ENCODE measurements at regions not wholly inside any gene's neighbourhood (a gene's known extent, or its start where the extent isn't known, plus 50 kb on each side); places are given as distances from the start of the nearest gene placed in this dataset.

GRCh38 chr5:126234563-126235195, 188.5 kb upstream of the GRAMD2B start:
- peak; percentile 40 to 63 for DNase-seq (ENCODE audit: low spot score in 2 of 2)
- no peak overlapping the region for H3K4me3 ChIP-seq
- no peaks in the 10 kb centered on the region for H3K36me3 ChIP-seq (replicated peaks)
- no peaks in the 10 kb centered on the region for H3K9me3 ChIP-seq
- in situ Hi-C loops (cut with MboI; ENCODE audit: low sequenced_read_pairs), result no loop called here
- H3K27me3 ChIP-seq (ENCODE audit: low read depth), result no peaks in the 10 kb centered on the region
- H3K4me1 ChIP-seq, result peaks cover 7% of the 10 kb centered on the region; the same call in 1 of the 2 replicates

- DNase-seq (ENCODE audit: low spot score in 2 of 2), result no peak
- Histone ChIP-seq H3K4me1 (peaks cover 7% of the 10 kb centered on the region; the same call in 1 of the 2 replicates), H3K36me3 (replicated peaks) (no peaks in the 10 kb centered on the region), H3K9me3 (no peaks in the 10 kb centered on the region), H3K27me3 (ENCODE audit: low read depth) (no peaks in the 10 kb centered on the region), H3K4me3 (no peak overlapping the region)
- in situ Hi-C loops (cut with MboI; ENCODE audit: low sequenced_read_pairs), result no loop called here
Observed at GRCh38 chr5:126235628-126236027, 187.6 kb upstream of the GRAMD2B start.

- DNase-seq (ENCODE audit: low spot score in 2 of 2), result no peak
- in situ Hi-C loops (cut with MboI; ENCODE audit: low sequenced_read_pairs), result no loop called here
Observed at GRCh38 chr5:126236994-126237393, 186.2 kb upstream of the GRAMD2B start.

GRCh38 chr5:126248611-126249010, 174.6 kb upstream of the GRAMD2B start:
- Histone ChIP-seq H3K4me3 (no peak overlapping the region), H3K4me1 (peaks cover 4% of the 10 kb centered on the region; the same call in 1 of the 2 replicates), H3K9me3 (no peaks in the 10 kb centered on the region), H3K27me3 (ENCODE audit: low read depth) (no peaks in the 10 kb centered on the region), H3K36me3 (replicated peaks) (no peaks in the 10 kb centered on the region)
- in situ Hi-C loops (cut with MboI; ENCODE audit: low sequenced_read_pairs), result no loop called here
- DNase-seq (ENCODE audit: low spot score in 2 of 2), result no peak

More at GRCh38 chr5:126236994-126237393, 186.2 kb upstream of the GRAMD2B start:
- Histone ChIP-seq H3K9me3 (no peaks in the 10 kb centered on the region), H3K36me3 (replicated peaks) (no peaks in the 10 kb centered on the region), H3K4me3 (no peak overlapping the region), H3K4me1 (peaks cover 7% of the 10 kb centered on the region; the same call in 1 of the 2 replicates), H3K27me3 (ENCODE audit: low read depth) (no peaks in the 10 kb centered on the region)

- H3K4me3 ChIP-seq, result no peak overlapping the region
- H3K36me3 ChIP-seq (replicated peaks), result no peaks in the 10 kb centered on the region
- in situ Hi-C loops (cut with MboI; ENCODE audit: low sequenced_read_pairs), result no loop called here
- H3K4me1 ChIP-seq, result no peaks in the 10 kb centered on the region
- H3K9me3 ChIP-seq, result no peaks in the 10 kb centered on the region
- DNase-seq (ENCODE audit: low spot score in 2 of 2), result no peak
- H3K27me3 ChIP-seq (ENCODE audit: low read depth), result no peaks in the 10 kb centered on the region
Observed at GRCh38 chr5:126251024-126251423, 172.2 kb upstream of the GRAMD2B start.

GRCh38 chr5:126253406-126253805, 169.8 kb upstream of the GRAMD2B start:
- in situ Hi-C loops (cut with MboI; ENCODE audit: low sequenced_read_pairs), result no loop called here
- Histone ChIP-seq H3K36me3 (replicated peaks) (no peaks in the 10 kb centered on the region), H3K27me3 (ENCODE audit: low read depth) (no peaks in the 10 kb centered on the region), H3K4me1 (no peaks in the 10 kb centered on the region), H3K4me3 (no peak overlapping the region), H3K9me3 (no peaks in the 10 kb centered on the region)
- no peak for DNase-seq (ENCODE audit: low spot score in 2 of 2)

- Histone ChIP-seq H3K4me1 (no peaks in the 10 kb centered on the region), H3K9me3 (no peaks in the 10 kb centered on the region; the same call in 1 of the 2 replicates), H3K27me3 (ENCODE audit: low read depth) (no peaks in the 10 kb centered on the region), H3K36me3 (replicated peaks) (no peaks in the 10 kb centered on the region), H3K4me3 (no peak overlapping the region)
- DNase-seq (ENCODE audit: low spot score in 2 of 2), result no peak
- in situ Hi-C loops (cut with MboI; ENCODE audit: low sequenced_read_pairs), result no loop called here
Observed at GRCh38 chr5:126263591-126264184, 159.5 kb upstream of the GRAMD2B start.

- Histone ChIP-seq H3K36me3 (replicated peaks) (no peaks in the 10 kb centered on the region), H3K27me3 (ENCODE audit: low read depth) (no peaks in the 10 kb centered on the region), H3K4me1 (no peaks in the 10 kb centered on the region), H3K9me3 (no peaks in the 10 kb centered on the region), H3K4me3 (no peak overlapping the region)
- DNase-seq (ENCODE audit: low spot score in 2 of 2), result no peak
- in situ Hi-C loops (cut with MboI; ENCODE audit: low sequenced_read_pairs), result no loop called here
Observed at GRCh38 chr5:126265917-126266316, 157.3 kb upstream of the GRAMD2B start.

- H3K27me3 ChIP-seq (ENCODE audit: low read depth), result no peaks in the 10 kb centered on the region
- no peaks in the 10 kb centered on the region for H3K9me3 ChIP-seq
- H3K36me3 ChIP-seq (replicated peaks), result no peaks in the 10 kb centered on the region
- H3K4me1 ChIP-seq, result no peaks in the 10 kb centered on the region
- no peak for DNase-seq (ENCODE audit: low spot score in 2 of 2)
- H3K4me3 ChIP-seq, result no peak overlapping the region
- in situ Hi-C loops (cut with MboI; ENCODE audit: low sequenced_read_pairs), result no loop called here
Observed at GRCh38 chr5:126267438-126267837, 155.8 kb upstream of the GRAMD2B start.

GRCh38 chr5:126268697-126269315, 154.4 kb upstream of the GRAMD2B start:
- no peaks in the 10 kb centered on the region for H3K27me3 ChIP-seq (ENCODE audit: low read depth)
- in situ Hi-C loops (cut with MboI; ENCODE audit: low sequenced_read_pairs), result no loop called here

GRCh38 chr5:126269511-126269910, 153.7 kb upstream of the GRAMD2B start:
- Histone ChIP-seq H3K4me3 (no peak overlapping the region), H3K36me3 (replicated peaks) (no peaks in the 10 kb centered on the region), H3K27me3 (ENCODE audit: low read depth) (no peaks in the 10 kb centered on the region), H3K4me1 (no peaks in the 10 kb centered on the region), H3K9me3 (no peaks in the 10 kb centered on the region)
- in situ Hi-C loops (cut with MboI; ENCODE audit: low sequenced_read_pairs), result no loop called here
- DNase-seq (ENCODE audit: low spot score in 2 of 2), result no peak

More at GRCh38 chr5:126268697-126269315, 154.4 kb upstream of the GRAMD2B start:
- H3K4me3 ChIP-seq, result no peak overlapping the region
- no peak for DNase-seq (ENCODE audit: low spot score in 2 of 2)
- no peaks in the 10 kb centered on the region for H3K9me3 ChIP-seq
- H3K36me3 ChIP-seq (replicated peaks), result no peaks in the 10 kb centered on the region
- H3K4me1 ChIP-seq, result no peaks in the 10 kb centered on the region

GRCh38 chr5:126271141-126271540, 152.1 kb upstream of the GRAMD2B start:
- Histone ChIP-seq H3K4me3 (no peak overlapping the region), H3K9me3 (no peaks in the 10 kb centered on the region), H3K27me3 (ENCODE audit: low read depth) (no peaks in the 10 kb centered on the region), H3K36me3 (replicated peaks) (no peaks in the 10 kb centered on the region), H3K4me1 (no peaks in the 10 kb centered on the region)
- no peak for DNase-seq (ENCODE audit: low spot score in 2 of 2)
- in situ Hi-C loops (cut with MboI; ENCODE audit: low sequenced_read_pairs), result no loop called here

- in situ Hi-C loops (cut with MboI; ENCODE audit: low sequenced_read_pairs), result no loop called here
Observed at GRCh38 chr5:126274076-126274762, 149.0 kb upstream of the GRAMD2B start.

GRCh38 chr5:126274763-126275125, 148.5 kb upstream of the GRAMD2B start:
- H3K36me3 ChIP-seq (replicated peaks), result no peaks in the 10 kb centered on the region
- H3K9me3 ChIP-seq, result no peaks in the 10 kb centered on the region
- no peak overlapping the region for H3K4me3 ChIP-seq
- no peak for DNase-seq (ENCODE audit: low spot score in 2 of 2)
- in situ Hi-C loops (cut with MboI; ENCODE audit: low sequenced_read_pairs), result no loop called here
- H3K27me3 ChIP-seq (ENCODE audit: low read depth), result no peaks in the 10 kb centered on the region
- H3K4me1 ChIP-seq, result no peaks in the 10 kb centered on the region

More at GRCh38 chr5:126274076-126274762, 149.0 kb upstream of the GRAMD2B start:
- Histone ChIP-seq H3K27me3 (ENCODE audit: low read depth) (no peaks in the 10 kb centered on the region), H3K36me3 (replicated peaks) (no peaks in the 10 kb centered on the region), H3K9me3 (no peaks in the 10 kb centered on the region), H3K4me3 (no peak overlapping the region), H3K4me1 (no peaks in the 10 kb centered on the region)
- no peak for DNase-seq (ENCODE audit: low spot score in 2 of 2)

All from HAP-1 (cell line).